GM12878 (cell line): ENCODE measurements at regions not wholly inside any gene's neighbourhood (a gene's known extent, or its start where the extent isn't known, plus 50 kb on each side); places are given as distances from the start of the nearest gene placed in this dataset.

Experiments
- CTCF ChIP-seq, 3 experiments: IDR thresholded peaks in 2 of 3; conservative IDR thresholded peaks in 1 of 3; 2 replicates each; pipeline ENCODE4 v1.5.1; 2011; ENCODE audit warnings: low read depth in 3 of 3, low read length in 3 of 3, mild to moderate bottlenecking in 3 of 3, control low read depth in 2 of 3, moderate library complexity in 2 of 3, inconsistent platforms in 1 of 3, mixed read lengths in 1 of 3; ENCODE audit not compliant: control insufficient read depth in 2 of 3, insufficient read depth in 1 of 3; ENCODE audit errors: extremely low read depth in 1 of 3
- MXI1 ChIP-seq: fragments of 150-350 bp; IDR thresholded peaks from 2 replicates; pipeline ENCODE4 v1.6.1; 2011; ENCODE audit warnings: low read depth, mild to moderate bottlenecking, inconsistent platforms, low read length, improper control_type of control experiment
- POLR2A ChIP-seq: IDR thresholded peaks from 2 replicates; pipeline ENCODE4 v1.6.1; 2011; ENCODE audit warnings: low read depth, mild to moderate bottlenecking, low read length
- REST ChIP-seq: IDR thresholded peaks from 2 replicates; pipeline ENCODE4 v1.6.1; 2012; ENCODE audit warnings: mild to moderate bottlenecking, low read depth, low read length

GRCh38 chr14:71438684-71439083 lies 493.5 kb upstream of the RGS6 start:
- TF ChIP-seq POLR2A: no peak
- TF ChIP-seq MXI1: no peak
- no peak for TF ChIP-seq REST
- no peak for TF ChIP-seq CTCF (IDR thresholded peaks at IDR 0.05 in 2 of 3, conservative IDR thresholded peaks at IDR 0.05 in 1 of 3; ENCODE audit: control insufficient read depth in 2 of 3, extremely low read depth in 1 of 3, insufficient read depth in 1 of 3, low read depth in 3 of 3, low read length in 3 of 3)
